ENCODE measurements at regions not wholly inside any gene's neighbourhood (a gene's known extent, or its start where the extent isn't known, plus 50 kb on each side); places are given as distances from the start of the nearest gene placed in this dataset.

DNA sequence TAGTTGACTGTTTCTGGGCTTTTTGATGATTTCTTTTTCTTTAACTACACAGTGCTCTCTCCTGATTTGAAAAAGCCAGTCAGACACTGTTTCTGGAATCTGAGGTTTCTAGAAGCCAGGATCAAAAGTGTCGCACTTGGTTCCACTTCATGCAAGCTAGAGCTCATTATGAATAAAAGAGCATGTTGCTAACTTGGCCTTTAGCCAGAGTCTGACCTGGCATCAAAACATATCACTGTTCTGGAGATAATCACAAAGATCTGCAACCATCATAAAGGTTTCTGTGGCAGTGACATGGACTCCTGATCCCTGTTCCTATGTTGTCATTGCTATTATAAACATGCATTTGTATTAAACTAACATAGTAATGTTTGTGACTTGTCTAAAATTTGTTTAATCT is 76.1 kb upstream of the MAPRE2 start:
- H3K9me3 ChIP-seq (ENCODE audit: low read length) = no peaks in the 10 kb centered on the region
- H3K27ac ChIP-seq (ENCODE audit: low read length) = no peak overlapping the region
- no peaks in the 10 kb centered on the region for H3K36me3 ChIP-seq (ENCODE audit: insufficient read depth, low read length)
- no peaks in the 10 kb centered on the region for H3K9me2 ChIP-seq (ENCODE audit: insufficient read depth, low read length)
- H4K20me1 ChIP-seq (ENCODE audit: insufficient read depth) = no peaks in the 10 kb centered on the region
- TF ChIP-seq TAF1 (IDR thresholded peaks at IDR 0.05; ENCODE audit: low read depth) = no peak
- TF ChIP-seq RAD21 (conservative IDR thresholded peaks at IDR 0.05) = no peak
- no peak for TF ChIP-seq EP300 (conservative IDR thresholded peaks at IDR 0.05; ENCODE audit: poor library complexity, severe bottlenecking)
- TF ChIP-seq REST (IDR thresholded peaks at IDR 0.05; ENCODE audit: borderline replicate concordance) = no peak
- no peaks in the 10 kb centered on the region for H3K27me3 ChIP-seq (ENCODE audit: insufficient read depth, low read depth, low read length)
- no peaks in the 10 kb centered on the region for H3K79me2 ChIP-seq (replicated peaks; ENCODE audit: insufficient read depth, low read length)
- no peak overlapping the region for H2AFZ ChIP-seq (ENCODE audit: low read depth, low read length)
- no peak overlapping the region for H3K9ac ChIP-seq (ENCODE audit: low read length)
- no peaks in the 10 kb centered on the region for H3F3A ChIP-seq (ENCODE audit: insufficient read depth, low read length, poor library complexity, severe bottlenecking)
- no peak overlapping the region for H3K4me2 ChIP-seq (ENCODE audit: low read length)
- H3K4me3 ChIP-seq (ENCODE audit: low read length) = no peak overlapping the region

- Histone ChIP-seq H3K79me2 (replicated peaks; ENCODE audit: insufficient read depth, low read length) (no peaks in the 10 kb centered on the region), H3K27ac (ENCODE audit: low read length) (no peak overlapping the region), H3K4me3 (ENCODE audit: low read length) (no peak overlapping the region), H3F3A (ENCODE audit: insufficient read depth, low read length, poor library complexity, severe bottlenecking) (no peaks in the 10 kb centered on the region), H3K9ac (ENCODE audit: low read length) (no peak overlapping the region), H3K27me3 (ENCODE audit: insufficient read depth, low read depth, low read length) (no peaks in the 10 kb centered on the region), H3K36me3 (ENCODE audit: insufficient read depth, low read length) (no peaks in the 10 kb centered on the region), H4K20me1 (ENCODE audit: insufficient read depth) (no peaks in the 10 kb centered on the region), H3K9me3 (ENCODE audit: low read length) (no peaks in the 10 kb centered on the region), H3K9me2 (ENCODE audit: insufficient read depth, low read length) (no peaks in the 10 kb centered on the region), H3K4me2 (ENCODE audit: low read length) (no peak overlapping the region), H2AFZ (ENCODE audit: low read depth, low read length) (no peak overlapping the region)
- TF ChIP-seq TAF1 (IDR thresholded peaks at IDR 0.05; ENCODE audit: low read depth) (no peak), CTCF (IDR thresholded peaks at IDR 0.05; ENCODE audit: poor library complexity, severe bottlenecking) (no peak), EZH2 (IDR thresholded peaks at IDR 0.05; ENCODE audit: borderline replicate concordance, insufficient read depth, low read length, poor library complexity, severe bottlenecking) (no peak), EP300 (conservative IDR thresholded peaks at IDR 0.05; ENCODE audit: poor library complexity, severe bottlenecking) (no peak), SMC3 (conservative IDR thresholded peaks at IDR 0.05; ENCODE audit: poor library complexity) (no peak), POLR2AphosphoS5 (IDR thresholded peaks at IDR 0.05) (no peak), REST (IDR thresholded peaks at IDR 0.05; ENCODE audit: borderline replicate concordance) (no peak), MXI1 (conservative IDR thresholded peaks at IDR 0.05; ENCODE audit: poor library complexity, severe bottlenecking) (no peak)
Observed at GRCh38 chr18:34965566-34965965, 75.6 kb upstream of the MAPRE2 start.
